22Rv1 (cell line): ENCODE measurements at regions not wholly inside any gene's neighbourhood (a gene's known extent, or its start where the extent isn't known, plus 50 kb on each side); places are given as distances from the start of the nearest gene placed in this dataset.

Source experiments
- H3K27ac ChIP-seq: fragments of 450-650 bp; 2 replicates; pipeline ENCODE4 v1.5.1; 2017
- CTCF ChIP-seq: fragments of 450-650 bp; IDR thresholded peaks from 2 replicates; pipeline ENCODE4 v1.5.1; 2017; ENCODE audit warnings: mild to moderate bottlenecking
- ZFX ChIP-seq: fragments of 450-650 bp; IDR thresholded peaks from 2 replicates; pipeline ENCODE4 v1.6.1; 2017; ENCODE audit warnings: antibody characterized with exemption, borderline replicate concordance

DNA sequence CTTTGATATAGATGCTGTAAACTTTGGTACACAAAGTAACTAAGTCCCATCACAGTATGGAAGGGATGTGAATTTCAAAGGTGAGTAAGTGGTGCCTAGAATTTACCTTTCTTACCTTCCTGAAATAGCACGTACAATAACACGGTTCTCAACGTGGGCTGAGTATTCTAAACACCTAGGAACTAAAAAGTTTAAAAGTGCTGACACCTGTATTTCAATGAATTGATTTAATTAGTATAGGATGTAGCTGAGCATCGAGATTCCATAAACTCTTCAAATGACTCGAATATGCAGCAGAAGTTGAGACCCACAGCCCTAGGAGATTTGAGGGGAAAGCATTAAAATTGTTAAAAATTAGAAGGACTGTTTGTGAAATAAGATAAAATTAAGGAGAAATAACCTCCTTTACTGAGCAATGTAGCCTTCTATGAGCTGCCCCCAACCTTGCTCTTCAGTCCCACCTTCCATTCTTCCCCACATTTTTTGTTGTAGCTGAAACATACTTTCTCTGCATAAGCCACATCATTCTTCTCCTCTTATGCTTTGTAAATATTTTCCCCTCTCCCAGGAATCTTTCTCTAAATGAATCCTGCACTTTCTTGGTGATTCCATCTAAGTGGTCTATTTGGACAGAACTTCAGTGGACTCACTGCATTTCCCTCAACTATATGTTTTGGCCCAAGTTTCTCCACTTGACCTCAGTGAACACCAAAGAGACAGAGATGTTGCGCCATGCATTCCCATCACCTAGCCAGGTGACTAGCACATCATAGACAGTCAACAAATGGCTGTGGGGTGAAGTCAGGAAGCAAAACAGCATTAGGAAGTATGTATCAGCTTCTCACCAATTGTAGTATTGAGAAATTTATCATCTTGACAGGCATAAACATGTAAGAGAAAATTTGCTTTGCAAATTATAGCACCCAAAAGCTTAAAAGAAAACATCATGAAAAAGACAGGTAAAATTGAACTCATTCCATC is 156.5 kb upstream of the TAS2R1 start:
- TF ChIP-seq ZFX: no peak
- no peak for TF ChIP-seq CTCF
- H3K27ac ChIP-seq: no peak overlapping the region

GRCh38 chr5:9785751-9786150 is 155.6 kb upstream of the TAS2R1 start:
- no peak for TF ChIP-seq CTCF
- no peak for TF ChIP-seq ZFX
- H3K27ac ChIP-seq: no peak overlapping the region

DNA sequence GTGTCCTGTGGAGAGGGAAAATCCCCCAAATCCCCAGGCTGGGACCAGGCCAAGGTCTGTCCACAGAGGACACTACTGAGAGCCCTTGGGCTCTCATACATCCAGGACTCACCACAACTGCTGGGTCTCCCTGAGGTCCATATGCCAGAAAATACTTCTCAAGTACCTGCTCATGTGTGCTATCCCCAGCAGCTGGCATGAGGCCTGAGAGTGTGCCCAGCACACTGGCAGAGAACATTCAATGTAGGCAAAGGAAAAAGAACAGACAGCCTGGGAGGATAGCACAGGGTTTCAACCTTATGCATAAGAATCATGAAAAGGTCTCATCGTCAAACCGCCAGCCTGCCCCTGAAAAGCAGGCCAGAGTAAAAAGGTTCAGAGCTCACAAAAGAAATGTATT is 154.1 kb upstream of the TAS2R1 start:
- TF ChIP-seq CTCF: no peak
- no peak for TF ChIP-seq ZFX
- H3K27ac ChIP-seq: no peak overlapping the region

GRCh38 chr5:9782826-9783560 is 152.8 kb upstream of the TAS2R1 start:
- no peak for TF ChIP-seq ZFX
- no peak for TF ChIP-seq CTCF

GRCh38 chr5:9781890-9782289 is 151.7 kb upstream of the TAS2R1 start:
- H3K27ac ChIP-seq: no peak overlapping the region
- TF ChIP-seq ZFX (no peak), CTCF (no peak)

More at GRCh38 chr5:9782826-9783560, 152.8 kb upstream of the TAS2R1 start:
- no peak overlapping the region for H3K27ac ChIP-seq

- TF ChIP-seq CTCF: no peak
- no peak for TF ChIP-seq ZFX
- H3K27ac ChIP-seq: no peak overlapping the region
These were observed 151.1 kb upstream of the TAS2R1 start for GRCh38 chr5:9781275-9781674.

DNA sequence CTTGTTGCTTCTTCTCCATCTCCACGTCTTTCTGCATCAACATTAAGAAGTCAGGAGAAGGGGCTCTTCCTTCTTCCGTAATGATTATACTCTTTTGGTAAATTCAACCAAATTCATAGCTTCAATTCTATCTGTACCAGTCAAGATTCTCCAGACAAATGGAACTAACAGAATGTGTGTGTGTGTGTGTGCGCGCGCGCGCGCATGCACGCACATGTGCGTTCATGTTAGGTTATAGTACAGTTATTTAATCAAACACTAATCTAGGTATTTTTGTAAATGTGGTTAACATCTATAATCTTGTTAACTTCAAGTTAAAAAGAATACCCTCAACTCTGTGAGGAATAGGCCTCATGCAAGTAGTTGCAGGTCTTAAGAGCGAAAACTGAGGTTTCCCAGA is 150.3 kb upstream of the TAS2R1 start:
- no peak overlapping the region for H3K27ac ChIP-seq
- TF ChIP-seq CTCF: no peak
- TF ChIP-seq ZFX: no peak
